ENCODE measurements at regions not wholly inside any gene's neighbourhood (a gene's known extent, or its start where the extent isn't known, plus 50 kb on each side); places are given as distances from the start of the nearest gene placed in this dataset.

DNA sequence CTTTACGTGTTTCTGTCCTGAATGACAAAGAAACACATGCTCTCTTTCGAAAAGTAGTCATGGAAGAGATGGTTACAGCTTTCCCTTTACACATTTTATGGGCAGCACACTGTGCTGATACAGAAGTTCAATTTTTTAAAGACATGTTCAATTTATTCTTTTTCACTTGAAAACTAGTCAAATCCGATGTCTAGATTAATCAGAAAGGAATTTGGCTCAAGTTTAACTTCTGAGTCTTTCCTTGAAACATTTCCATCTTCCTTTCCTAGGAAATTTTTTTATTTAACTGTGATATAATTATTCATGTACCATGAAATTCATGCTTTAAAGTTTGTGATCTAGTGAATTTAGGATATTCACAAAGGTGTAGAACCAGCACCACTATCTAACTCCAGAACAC is 360.1 kb downstream of the TNS3 start:
- DNase-seq = no peak

DNA sequence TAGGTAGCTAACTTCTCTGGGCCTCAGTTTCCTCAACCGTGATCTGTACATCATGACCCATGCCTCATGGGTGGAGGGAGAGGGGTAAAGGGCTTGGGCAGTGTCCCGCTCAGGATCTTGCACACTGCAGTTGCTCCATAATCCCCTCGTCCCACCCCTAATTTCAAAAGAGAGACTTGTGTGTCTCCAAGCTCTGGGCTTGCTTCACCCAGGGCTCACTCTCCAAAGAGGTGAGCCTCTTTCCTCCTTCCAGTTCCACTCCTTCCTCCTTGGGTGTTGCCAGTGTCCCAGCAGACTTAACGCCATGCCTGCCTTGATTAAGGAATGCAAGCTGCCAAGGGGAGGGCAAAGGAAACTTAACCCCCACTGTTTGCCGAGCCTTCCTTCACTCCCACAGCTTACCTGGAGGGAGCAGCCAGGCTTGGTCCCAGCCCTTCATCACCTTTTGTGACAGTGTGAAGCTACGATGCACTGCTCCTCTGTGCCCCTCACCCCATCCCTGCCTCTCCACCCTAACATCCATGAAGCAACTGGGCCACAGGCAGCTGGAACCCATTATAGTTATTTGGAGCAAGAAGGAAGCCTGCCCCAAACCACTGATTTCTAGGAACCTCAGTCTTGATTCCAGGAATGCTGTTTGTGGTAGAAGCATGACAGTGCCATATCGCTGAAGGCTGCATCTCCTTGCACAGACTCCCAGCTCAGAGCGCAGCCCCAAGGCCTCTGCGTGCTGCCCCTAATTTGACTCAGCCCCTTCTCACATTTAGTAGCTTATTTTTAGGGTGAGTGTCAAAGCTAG is 363.3 kb downstream of the TNS3 start:
- no peak for DNase-seq

DNA sequence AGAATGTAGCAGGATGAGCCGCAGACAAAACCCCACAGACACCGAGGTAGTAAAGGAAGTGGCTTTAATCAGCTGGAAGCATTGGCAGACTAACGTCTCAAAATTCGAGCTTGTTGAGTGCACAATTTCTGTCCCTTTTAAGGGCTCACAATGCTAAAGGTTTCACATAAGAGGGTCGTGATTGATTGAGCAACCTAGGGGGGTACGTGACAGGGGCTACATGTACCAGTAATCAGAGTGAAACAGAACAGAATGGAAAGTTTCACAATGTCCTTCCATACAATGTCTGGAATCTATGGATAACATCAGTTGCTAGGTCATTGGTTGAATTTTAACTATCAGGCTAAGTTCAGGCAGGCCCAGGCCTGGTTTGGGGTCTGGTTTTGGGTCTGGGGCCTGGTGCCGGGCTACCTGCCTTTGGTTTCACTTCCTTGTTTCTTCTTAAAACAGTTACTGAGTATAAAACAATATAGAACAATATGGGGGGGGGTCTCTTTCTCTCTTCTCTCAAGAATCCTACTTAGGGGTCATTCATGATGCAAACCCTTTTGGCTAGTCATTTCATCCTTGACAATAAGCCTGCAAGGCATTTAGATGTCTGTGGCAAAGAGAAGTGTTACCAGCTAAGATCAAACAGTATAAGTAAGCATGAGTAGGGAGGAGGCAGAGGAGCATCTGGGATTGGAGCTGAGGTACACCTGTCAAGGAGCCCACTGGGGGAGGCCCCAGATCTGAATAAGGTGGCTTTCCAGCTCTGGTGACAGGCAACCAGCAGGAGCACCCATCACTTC is 364.1 kb downstream of the TNS3 start:
- DNase-seq = no peak

DNA sequence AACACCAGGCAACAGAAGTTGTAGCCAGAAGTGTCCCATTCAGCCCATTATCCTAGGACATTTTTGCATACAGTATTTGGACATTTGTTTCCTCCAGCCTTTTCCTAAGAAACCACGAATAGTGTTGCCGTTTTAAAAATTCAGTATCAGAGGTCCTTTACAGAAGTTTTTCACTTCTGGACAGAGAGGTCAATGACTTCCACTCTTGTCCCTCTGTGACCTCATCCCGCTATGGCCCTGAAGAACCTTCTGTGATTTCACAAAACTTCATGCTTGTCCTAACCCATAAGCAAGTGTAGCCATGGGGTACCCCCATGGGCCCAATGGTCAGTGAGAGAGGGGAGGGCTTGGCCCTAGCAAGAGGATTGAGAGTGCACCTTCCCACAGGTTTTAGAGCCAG is 364.8 kb downstream of the TNS3 start:
- DNase-seq = no peak

GRCh38 chr7:47216439-47216838 is 365.5 kb downstream of the TNS3 start:
- DNase-seq = no peak

GRCh38 chr7:47215640-47216039 is 366.3 kb downstream of the TNS3 start:
- DNase-seq = no peak

DNA sequence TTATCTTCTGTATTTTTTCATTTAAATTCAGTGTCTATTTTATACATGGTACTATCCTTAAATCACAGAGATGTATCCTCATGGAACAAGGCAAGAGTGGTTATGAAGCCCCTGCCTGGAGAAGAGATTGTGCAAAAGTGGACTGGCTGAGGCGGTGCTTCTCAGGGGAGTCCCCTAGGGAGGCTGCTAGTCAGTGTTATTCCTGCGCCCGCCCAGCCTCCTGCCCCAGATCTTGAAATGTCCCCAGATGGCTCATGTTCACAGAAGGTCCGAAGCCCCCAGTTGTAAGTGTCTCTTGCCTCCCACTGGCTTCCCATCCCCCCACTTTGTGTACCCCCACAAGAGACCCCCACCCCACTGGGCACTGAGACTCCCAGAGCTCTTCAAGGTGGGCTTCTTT is 366.9 kb downstream of the TNS3 start:
- DNase-seq = no peak

DNA sequence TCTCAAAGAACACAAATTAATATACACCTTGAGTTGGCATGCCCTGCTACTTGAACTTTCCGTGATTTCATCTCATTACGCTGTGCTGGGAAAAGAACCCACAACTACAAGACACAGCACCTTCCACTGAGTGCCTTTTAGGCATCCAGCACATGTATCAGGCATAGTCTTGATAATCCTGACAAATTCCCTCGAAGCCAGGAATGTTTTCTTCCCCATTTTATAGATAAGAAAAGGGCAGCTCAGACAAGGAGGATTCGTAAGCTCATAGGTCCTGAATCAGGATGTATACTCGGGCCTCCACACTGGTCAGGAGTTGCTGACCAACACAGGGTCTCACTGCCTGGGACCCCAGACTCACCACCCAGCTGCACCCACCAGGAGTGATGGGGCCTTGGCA is 368.6 kb downstream of the TNS3 start:
- DNase-seq = no peak

GRCh38 chr7:47211519-47211973 is 370.4 kb downstream of the TNS3 start:
- DNase-seq = no peak

GRCh38 chr7:47210281-47210854 is 371.5 kb downstream of the TNS3 start:
- DNase-seq = no peak

GRCh38 chr7:47207956-47208355 is 374.0 kb downstream of the TNS3 start:
- no peak for DNase-seq

DNA sequence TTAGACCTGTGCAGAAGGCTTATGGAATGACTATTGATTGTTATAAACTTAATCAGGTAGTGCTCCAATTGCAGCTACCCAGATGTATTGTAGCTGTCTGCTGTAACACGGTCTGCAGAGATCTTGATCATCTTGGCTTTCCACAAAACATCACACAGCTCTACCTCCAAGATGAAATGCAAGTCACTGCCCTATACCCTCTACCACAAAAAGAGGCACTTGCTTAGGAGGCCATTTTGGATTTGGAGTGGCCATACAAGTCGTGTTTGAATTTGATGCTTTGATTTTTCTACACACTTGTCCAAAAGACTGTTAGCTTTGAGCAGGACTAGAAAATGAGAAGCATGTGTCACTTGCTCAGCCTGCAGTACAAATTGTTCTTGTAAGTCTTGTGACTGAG is 377.2 kb downstream of the TNS3 start:
- DNase-seq = no peak

DNA sequence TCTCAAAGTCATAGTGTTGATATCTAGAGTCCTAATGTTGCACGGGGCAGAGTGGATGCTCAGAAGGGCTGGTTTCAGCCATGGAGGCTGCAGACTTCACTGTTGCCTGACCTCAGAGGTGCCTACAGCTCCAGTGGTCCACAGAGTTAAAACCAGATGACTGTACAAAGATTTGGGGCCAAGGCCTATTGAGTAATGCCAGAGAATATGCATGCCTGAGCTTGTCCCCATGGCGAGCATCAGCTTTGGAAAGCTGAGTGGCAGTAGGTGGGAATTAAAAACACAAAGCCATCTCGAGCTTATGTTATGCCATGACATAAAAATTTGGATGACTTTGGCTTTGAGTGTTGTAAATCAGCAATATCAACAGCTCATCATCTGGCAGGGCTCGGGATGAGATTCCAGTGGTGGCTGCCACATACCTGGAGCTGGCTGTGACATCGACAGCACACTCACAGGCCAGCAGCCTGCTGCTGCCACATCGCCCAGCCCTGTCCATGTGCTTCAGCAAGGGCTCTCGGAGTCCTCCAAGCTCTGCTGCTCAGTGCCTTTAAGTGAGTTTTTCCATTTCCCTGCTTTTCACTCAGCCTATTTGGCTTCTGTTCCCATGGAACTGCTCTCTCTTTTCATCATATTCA is 379.6 kb downstream of the TNS3 start:
- no peak for DNase-seq

DNA sequence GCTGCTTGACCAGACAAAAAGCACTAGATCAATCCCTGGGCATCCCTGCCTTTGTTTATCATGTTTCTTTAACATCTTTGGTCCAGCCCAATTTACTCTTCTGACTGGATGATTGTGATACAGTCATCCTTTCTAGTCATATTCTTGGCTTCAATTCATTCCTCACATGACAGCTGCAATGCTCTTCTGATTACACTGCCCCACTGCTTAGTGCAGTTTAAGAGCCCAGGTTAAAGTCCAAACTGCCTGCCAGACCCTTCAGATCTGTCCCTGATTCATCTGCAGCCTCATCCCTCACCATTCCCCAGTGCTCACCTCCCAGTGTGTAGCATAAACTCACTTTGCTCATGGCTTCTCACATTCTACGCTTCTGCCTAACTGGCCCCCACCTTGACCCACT is 383.8 kb downstream of the TNS3 start:
- DNase-seq = no peak

- no peak for DNase-seq
Observed at GRCh38 chr7:47197486-47197885, 384.4 kb downstream of the TNS3 start.

GRCh38 chr7:47196737-47197136 is 385.2 kb downstream of the TNS3 start:
- DNase-seq = no peak

- no peak for DNase-seq
Observed at GRCh38 chr7:47196106-47196645, 385.7 kb downstream of the TNS3 start.

DNA sequence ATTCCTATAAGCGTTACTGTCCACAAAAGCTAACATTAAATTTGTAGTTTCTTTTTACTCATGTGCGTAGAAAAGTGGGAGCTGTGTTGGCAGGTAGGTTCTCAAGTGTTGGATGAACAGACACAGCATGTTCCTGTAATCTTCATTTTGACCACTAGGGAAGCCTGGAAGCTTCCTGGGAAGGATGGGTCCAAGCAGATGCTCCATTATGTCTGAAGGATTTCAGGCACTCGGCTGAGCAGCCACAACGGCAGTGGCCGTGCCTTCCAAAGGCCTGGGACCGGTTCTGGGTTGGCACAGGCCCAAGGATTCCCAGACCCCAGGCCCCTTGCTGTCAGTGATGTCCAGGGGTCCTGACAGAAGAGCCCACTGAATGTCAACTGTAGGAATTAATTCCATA is 386.3 kb downstream of the TNS3 start:
- DNase-seq = no peak

- no peak for DNase-seq
Observed at GRCh38 chr7:47194516-47195057, 387.3 kb downstream of the TNS3 start.

DNA sequence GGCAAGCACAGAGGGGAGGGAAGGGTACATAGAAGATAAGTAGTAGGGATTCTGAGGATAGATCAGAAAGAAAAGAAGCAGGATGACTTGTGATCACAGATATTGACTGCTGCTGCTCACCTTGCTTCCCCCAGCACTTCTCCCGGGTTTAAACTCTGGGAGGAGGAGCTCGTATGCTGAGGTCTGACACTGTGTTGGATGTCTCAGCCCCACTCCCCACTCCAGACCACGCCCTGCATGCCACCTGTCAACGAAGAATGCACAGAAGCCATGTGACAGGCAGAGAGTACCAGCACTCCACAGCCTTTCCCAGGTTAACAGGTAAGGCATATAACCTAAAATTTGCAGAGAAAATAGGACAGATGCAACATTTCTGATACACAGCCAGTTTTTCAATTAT is 388.9 kb downstream of the TNS3 start:
- DNase-seq = no peak

- no peak for DNase-seq
Observed at GRCh38 chr7:47191876-47192291, 390.0 kb downstream of the TNS3 start.

- no peak for DNase-seq
Observed at GRCh38 chr7:47191316-47191715, 390.6 kb downstream of the TNS3 start.

GRCh38 chr7:47190462-47190861 is 391.4 kb downstream of the TNS3 start:
- no peak for DNase-seq

All from stimulated activated CD8-positive, alpha-beta memory T cell treated with anti-CD3 and anti-CD28 coated beads, Interleukin-4, amount 100 ng/mL, for 48 hours (primary cell).